Thoracic aorta (tissue), 2 donors: ENCODE measurements at regions not wholly inside any gene's neighbourhood (a gene's known extent, or its start where the extent isn't known, plus 50 kb on each side); places are given as distances from the start of the nearest gene placed in this dataset.

Source experiments
- ATAC-seq: fragments of 150-250 bp; one replicate; pipeline ENCODE4 v1.8.0; 2017; ENCODE audit warnings: low read depth; ENCODE audit not compliant: insufficient number of reproducible peaks, low FRiP score
- DNase-seq: peaks from one replicate; pipeline ENCODE4 v3.0.0-alpha.2; 2020; ENCODE audit warnings: low spot score
- H3K27ac ChIP-seq, 2 donors: fragments of 200-600 bp; sonication (generic); 1 replicate in 1 of 2; 2 replicates in 1 of 2; pipeline ENCODE4 v1.5.1; 2016; ENCODE audit warnings: mild to moderate bottlenecking in 2 of 2, moderate library complexity in 2 of 2
- H3K27me3 ChIP-seq: fragments of 200-600 bp; sonication (generic); replicated peaks from 2 replicates; pipeline ENCODE4 v1.6.0; 2016; ENCODE audit warnings: mild to moderate bottlenecking; ENCODE audit not compliant: insufficient read depth
- H3K36me3 ChIP-seq: fragments of 200-600 bp; sonication (generic); one replicate; pipeline ENCODE4 v1.5.1; 2016
- H3K4me1 ChIP-seq, 2 donors: fragments of 200-600 bp; sonication (generic); 1 replicate in 1 of 2; 2 replicates in 1 of 2; pipeline versions ENCODE4 v1.5.1 to v1.6.0; 2016; ENCODE audit warnings: low read depth in 2 of 2, mild to moderate bottlenecking in 1 of 2; ENCODE audit not compliant: control insufficient read depth in 1 of 2
- H3K4me3 ChIP-seq: fragments of 200-600 bp; sonication (generic); 2 replicates; pipeline ENCODE4 v1.5.1; 2016; ENCODE audit warnings: mild to moderate bottlenecking
- H3K9me3 ChIP-seq: fragments of 200-600 bp; sonication (generic); 2 replicates; pipeline ENCODE4 v1.5.1; 2016
- CTCF ChIP-seq: fragments of 200-600 bp; sonication (generic); IDR thresholded peaks from one replicate; pipeline ENCODE4 v1.5.1; 2019; ENCODE audit warnings: antibody characterized with exemption

- TF ChIP-seq CTCF, result no peak
- Histone ChIP-seq H3K4me3 (no peak overlapping the region), H3K4me1 (no peaks in the 10 kb centered on the region), H3K9me3 (no peaks in the 10 kb centered on the region), H3K27ac (no peak overlapping the region), H3K27me3 (no peaks in the 10 kb centered on the region), H3K36me3 (no peaks in the 10 kb centered on the region)
- ATAC-seq (no peak), DNase-seq (no peak)
Observed at GRCh38 chr10:56605051-56605450, 244.0 kb upstream of the ZWINT start.

- Histone ChIP-seq H3K9me3 (no peaks in the 10 kb centered on the region), H3K4me3 (no peak overlapping the region), H3K27me3 (no peaks in the 10 kb centered on the region), H3K4me1 (no peaks in the 10 kb centered on the region), H3K36me3 (no peaks in the 10 kb centered on the region), H3K27ac (no peak overlapping the region)
- no peak for TF ChIP-seq CTCF
- ATAC-seq (no peak), DNase-seq (no peak)
Observed at GRCh38 chr10:56604624-56605023, 243.6 kb upstream of the ZWINT start.

GRCh38 chr10:56599201-56599600 is 238.1 kb upstream of the ZWINT start:
- no peaks in the 10 kb centered on the region for H3K27me3 ChIP-seq
- no peak overlapping the region for H3K4me3 ChIP-seq
- no peaks in the 10 kb centered on the region for H3K36me3 ChIP-seq
- ATAC-seq, result no peak
- H3K27ac ChIP-seq, result no peak overlapping the region
- H3K4me1 ChIP-seq, result no peaks in the 10 kb centered on the region
- TF ChIP-seq CTCF, result no peak
- no peak for DNase-seq
- no peaks in the 10 kb centered on the region for H3K9me3 ChIP-seq

GRCh38 chr10:56596257-56596656 is 235.2 kb upstream of the ZWINT start:
- TF ChIP-seq CTCF, result no peak
- DNase-seq (no peak), ATAC-seq (no peak)
- no peaks in the 10 kb centered on the region for H3K36me3 ChIP-seq
- H3K4me3 ChIP-seq, result no peak overlapping the region
- no peaks in the 10 kb centered on the region for H3K4me1 ChIP-seq
- no peaks in the 10 kb centered on the region for H3K9me3 ChIP-seq
- no peaks in the 10 kb centered on the region for H3K27me3 ChIP-seq
- no peak overlapping the region for H3K27ac ChIP-seq

- no peaks in the 10 kb centered on the region for H3K4me1 ChIP-seq
- ATAC-seq (no peak), DNase-seq (no peak)
- H3K27ac ChIP-seq, result no peak overlapping the region
- no peak for TF ChIP-seq CTCF
- no peaks in the 10 kb centered on the region for H3K9me3 ChIP-seq
- no peaks in the 10 kb centered on the region for H3K27me3 ChIP-seq
- H3K4me3 ChIP-seq, result no peak overlapping the region
- H3K36me3 ChIP-seq, result no peaks in the 10 kb centered on the region
Observed at GRCh38 chr10:56593120-56593519, 232.1 kb upstream of the ZWINT start.
